Caki2 (cell line): ENCODE measurements at regions not wholly inside any gene's neighbourhood (a gene's known extent, or its start where the extent isn't known, plus 50 kb on each side); places are given as distances from the start of the nearest gene placed in this dataset.
"Not testable (repeated sequence)": the region's sequence is repeated elsewhere in the genome, so short reads cannot be mapped to it uniquely, and the experiment has no call there.

Experiments used
- DNase-seq: peaks from one replicate; pipeline ENCODE4 v3.0.0-alpha.2; 2015; ENCODE audit warnings: low read depth
- in situ Hi-C: cut with HindIII; loops from 2 replicates; pipeline ENCODE4 v1.10.0; 2016; ENCODE audit warnings: low sequenced_read_pairs, low pct_unique_long_range_greater_than_20kb, mixed read lengths

GRCh38 chr9:89939181-89939580 is 334.4 kb downstream of the GADD45G start:
- in situ Hi-C loops = no loop called here
- DNase-seq = no peak

DNA sequence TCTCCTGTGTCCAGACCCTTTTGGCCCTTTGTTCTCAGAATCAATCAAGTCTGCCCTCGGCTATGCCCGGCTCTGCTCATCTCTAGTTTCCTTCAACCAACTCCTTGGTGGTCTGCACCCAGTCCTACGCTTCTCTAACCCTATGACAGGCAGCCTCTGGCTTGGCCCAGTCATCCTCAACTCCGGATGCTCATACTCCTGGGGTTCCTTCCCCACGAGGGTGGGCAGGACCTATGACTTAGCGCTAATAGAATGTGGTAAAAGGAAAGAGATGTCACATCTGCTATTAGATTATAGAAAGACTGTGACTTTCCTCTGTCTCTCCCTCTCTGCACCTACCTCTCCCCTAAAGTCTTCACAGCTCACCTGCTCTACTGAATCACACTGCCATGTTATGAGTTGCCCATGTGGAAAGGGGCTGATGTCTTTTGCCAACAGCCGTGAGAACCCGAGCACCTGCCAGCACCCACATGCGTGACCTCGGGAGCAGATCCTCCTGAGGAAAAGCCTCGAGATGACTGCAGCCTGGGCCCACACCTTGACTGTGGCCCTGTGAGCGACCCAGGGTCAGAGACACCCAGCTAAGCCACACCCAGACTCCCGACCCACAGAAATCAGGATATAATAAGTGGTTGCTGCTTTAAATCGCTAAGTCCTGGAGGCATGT is 334.9 kb downstream of the GADD45G start:
- in situ Hi-C loops = no loop called here
- DNase-seq = no peak

GRCh38 chr9:89940625-89941024 is 335.8 kb downstream of the GADD45G start:
- DNase-seq = no peak

DNA sequence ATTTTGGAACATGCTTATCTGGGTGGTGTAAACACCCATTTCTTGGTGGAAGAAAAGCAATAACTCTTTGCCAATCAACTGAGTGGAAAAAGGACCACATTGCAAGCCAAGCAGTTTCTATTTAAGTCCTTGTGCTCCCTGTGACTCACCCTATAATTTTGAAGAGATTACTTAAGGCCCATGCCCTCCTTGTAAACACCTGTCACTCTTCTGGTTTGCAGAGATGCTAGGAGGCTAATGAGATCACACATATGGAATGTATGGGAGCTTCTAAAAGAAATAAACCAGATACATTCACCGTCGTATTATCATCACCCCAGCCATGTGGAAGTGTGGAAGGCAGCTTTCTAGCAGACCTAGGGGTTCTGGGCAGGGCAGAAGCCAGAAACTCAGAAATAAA is 337.1 kb downstream of the GADD45G start:
- peak; percentile 6 for DNase-seq
- in situ Hi-C loops = no loop called here

More at GRCh38 chr9:89940625-89941024, 335.8 kb downstream of the GADD45G start:
- in situ Hi-C loops = no loop called here

GRCh38 chr9:89942643-89943042 is 337.8 kb downstream of the GADD45G start:
- in situ Hi-C loops = no loop called here
- DNase-seq = no peak

GRCh38 chr9:89943309-89943708 is 338.5 kb downstream of the GADD45G start:
- DNase-seq = no peak
- in situ Hi-C loops = no loop called here

DNA sequence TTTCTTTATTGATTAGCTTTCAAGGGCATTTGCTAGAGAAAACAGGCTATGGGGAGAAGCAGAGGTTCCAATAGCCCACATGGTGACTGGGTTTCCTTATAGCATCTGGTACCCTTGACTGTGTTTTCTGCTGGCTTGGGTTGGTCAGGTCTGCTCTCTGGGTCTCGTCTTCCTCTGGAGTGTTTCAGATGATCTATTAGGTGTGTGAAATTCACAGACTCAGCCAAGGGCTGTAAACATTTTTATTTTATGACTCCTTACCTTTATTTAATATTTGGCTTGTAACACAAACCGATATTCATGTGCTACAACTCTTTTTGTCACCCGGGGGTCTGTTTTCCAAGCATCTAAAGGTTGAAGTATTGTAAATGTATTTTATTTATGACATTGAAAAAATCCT is 338.9 kb downstream of the GADD45G start:
- in situ Hi-C loops = no loop called here
- DNase-seq = no peak

DNA sequence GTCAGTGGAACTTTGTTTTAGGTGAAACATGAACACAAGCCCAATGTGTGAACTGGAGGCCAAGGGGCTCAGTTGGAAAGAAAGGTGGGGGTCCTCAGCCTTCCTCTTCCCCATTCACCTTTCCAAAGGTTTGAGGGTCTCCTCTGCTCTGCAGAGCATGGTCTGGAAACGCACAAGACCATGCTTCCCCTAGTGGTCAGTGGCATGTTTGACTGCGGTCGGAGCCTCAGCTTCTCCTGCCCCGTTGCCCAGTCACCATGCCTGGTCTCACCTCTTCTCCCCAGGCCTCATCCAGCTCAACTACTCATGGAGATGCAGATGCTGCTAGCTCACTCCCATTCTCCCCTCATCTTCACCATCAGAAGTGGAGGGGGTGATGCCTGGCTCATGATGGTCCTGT is 340.3 kb downstream of the GADD45G start:
- DNase-seq = no peak
- in situ Hi-C loops = no loop called here

DNA sequence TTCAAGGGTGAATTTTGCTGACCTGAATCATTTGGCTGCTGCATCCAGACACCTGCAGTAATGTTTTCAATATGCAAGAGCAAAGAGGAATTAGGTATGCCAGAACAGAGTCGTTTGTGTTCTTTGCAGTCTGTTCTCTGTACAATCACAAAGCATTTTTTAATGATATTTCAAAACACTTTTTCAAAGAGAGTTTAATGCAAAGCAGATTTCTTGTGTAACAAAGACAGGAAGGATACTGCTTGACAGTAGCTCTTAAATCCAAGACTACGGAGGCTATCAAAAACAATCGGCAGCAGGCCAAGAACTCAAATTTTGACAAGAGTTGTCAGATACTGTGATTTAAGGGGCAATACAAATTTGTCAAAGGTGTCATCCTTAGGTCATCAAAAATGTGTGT is 341.9 kb downstream of the GADD45G start:
- DNase-seq = no peak
- in situ Hi-C loops = no loop called here

DNA sequence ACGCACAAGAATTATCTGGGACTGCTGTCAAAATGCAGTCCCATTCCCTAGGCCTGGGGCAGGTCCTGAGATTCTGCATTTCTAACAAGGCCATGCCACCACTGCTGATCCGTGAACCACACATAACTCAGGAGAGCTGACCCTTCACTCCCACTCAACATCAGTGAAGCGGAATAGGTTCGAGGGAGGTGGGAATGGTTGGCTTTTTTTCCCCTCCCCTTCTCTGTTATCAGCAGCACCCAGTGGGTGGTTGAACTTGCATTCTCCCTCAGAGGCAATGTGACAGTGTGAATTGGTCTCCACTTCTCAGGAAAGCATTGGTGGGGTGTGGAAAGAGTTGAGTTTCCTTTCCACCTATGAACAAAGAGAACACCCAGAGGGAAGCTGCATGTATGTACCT is 344.3 kb downstream of the GADD45G start:
- DNase-seq = no peak

GRCh38 chr9:89951675-89952074 is 346.9 kb downstream of the GADD45G start:
- DNase-seq = no peak
- in situ Hi-C loops = no loop called here

More for the DNA sequence above, 344.3 kb downstream of the GADD45G start:
- in situ Hi-C loops = no loop called here

DNA sequence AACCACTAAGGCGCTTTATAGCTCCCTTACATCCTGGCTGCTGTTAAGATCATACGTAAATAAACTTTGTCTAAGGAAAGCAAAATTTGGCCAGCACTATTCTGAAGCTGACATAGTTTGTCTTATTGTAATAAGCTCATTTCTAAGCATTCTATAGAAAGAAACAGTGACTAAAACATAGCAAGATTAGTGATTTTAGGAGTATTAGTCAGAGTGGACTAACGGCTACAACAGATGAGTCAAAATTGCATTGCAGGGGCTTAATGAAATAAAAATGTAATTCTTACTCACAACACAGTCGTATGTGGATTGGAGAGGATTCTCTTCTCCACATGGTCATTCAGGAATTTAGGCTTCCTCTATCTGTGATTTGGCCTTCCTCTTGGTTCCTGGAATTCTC is 347.6 kb downstream of the GADD45G start:
- DNase-seq = no peak
- in situ Hi-C loops = no loop called here

DNA sequence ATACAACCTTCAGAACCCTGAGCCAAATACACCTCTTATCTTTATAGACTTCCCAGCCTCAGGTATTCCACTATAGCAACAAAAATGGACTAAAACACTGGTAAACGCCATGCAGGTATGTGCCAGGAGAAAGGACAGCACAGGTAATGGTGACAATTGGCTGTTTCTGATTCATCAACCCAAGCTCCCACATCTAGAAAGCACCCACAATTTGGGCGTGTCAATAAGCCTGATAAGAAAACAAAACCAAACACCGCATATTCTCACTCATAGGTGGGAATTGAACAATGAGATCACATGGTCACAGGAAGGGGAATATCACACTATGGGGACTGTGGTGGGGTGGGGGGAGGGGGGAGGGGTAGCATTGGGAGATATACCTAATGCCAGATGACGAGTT is 348.5 kb downstream of the GADD45G start:
- in situ Hi-C loops, DNase-seq: not testable (repeated sequence)

DNA sequence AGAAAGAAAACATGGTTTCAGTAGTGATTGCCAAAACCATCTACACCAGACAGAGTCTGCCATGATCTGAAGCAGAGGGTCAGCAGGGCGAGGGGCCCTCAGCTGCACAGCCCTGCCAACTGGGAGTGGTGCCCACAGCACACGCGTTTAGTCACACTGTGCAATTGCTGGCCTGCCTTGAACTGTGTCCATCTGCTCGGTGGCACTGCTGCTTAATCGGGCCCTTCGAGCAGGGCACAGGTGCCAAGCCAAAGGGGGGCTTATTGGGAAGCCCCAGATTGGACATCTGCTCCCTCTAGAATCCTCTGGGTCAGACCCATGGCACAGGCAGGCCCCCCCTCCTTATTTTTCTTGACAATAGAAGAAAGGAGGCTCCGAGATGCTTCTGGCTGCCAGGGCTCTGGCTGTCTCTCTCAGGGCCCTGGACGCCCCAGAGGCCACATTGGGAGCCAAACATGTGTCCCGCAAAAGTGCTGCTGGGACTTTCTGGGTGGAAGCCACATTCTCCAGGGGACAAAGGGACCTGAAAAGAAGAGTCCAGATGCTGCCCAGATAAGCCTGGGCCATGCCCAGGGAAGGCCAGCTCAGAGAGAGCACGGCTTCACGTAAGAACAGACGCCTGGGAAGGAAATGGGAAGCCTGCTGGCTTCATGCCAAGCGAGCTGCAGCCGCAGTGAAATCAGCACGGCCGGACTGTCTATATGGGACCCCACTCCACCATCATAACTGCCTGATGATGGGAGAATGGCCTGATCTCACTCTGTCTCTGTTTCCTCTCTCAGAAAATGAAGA is 349.2 kb downstream of the GADD45G start:
- in situ Hi-C loops = no loop called here
- no peak for DNase-seq

- in situ Hi-C loops = no loop called here
- DNase-seq = no peak
Measured at GRCh38 chr9:89955144-89955543, 350.3 kb downstream of the GADD45G start.

GRCh38 chr9:89955626-89956025 is 350.8 kb downstream of the GADD45G start:
- in situ Hi-C loops = no loop called here
- DNase-seq = no peak

DNA sequence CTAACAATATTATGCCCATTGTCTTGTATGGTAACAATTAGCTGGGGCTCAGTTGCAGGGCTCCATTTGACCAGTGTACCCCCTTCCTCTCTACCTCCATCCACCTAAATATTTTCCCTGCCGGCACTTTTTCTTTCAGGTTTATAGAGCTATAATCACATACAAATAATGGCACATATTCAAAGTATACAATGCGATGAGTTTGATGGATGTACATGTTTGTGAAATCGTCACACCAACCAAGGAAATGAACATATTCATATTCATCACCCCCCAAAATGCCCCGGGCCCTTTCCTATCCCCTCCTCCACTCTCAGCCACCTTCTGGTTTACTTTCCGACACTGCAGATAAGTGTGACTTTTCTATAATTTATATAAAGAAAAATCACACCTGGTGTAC is 351.5 kb downstream of the GADD45G start:
- no peak for DNase-seq
- in situ Hi-C loops = no loop called here

- DNase-seq = no peak
- in situ Hi-C loops = no loop called here
Measured at GRCh38 chr9:89956907-89957306, 352.1 kb downstream of the GADD45G start.

GRCh38 chr9:89958086-89958485 is 353.3 kb downstream of the GADD45G start:
- no peak for DNase-seq
- in situ Hi-C loops = no loop called here
